22Rv1 (cell line): ENCODE measurements at regions not wholly inside any gene's neighbourhood (a gene's known extent, or its start where the extent isn't known, plus 50 kb on each side); places are given as distances from the start of the nearest gene placed in this dataset.

Experiments
- ZFX ChIP-seq: fragments of 450-650 bp; IDR thresholded peaks from 2 replicates; pipeline ENCODE4 v1.6.1; 2017; ENCODE audit warnings: antibody characterized with exemption, borderline replicate concordance
- TF ChIP-seq, protein P1 (sequence below): fragments of 450-650 bp; IDR thresholded peaks from 2 replicates; pipeline ENCODE4 v1.5.1; 2017; ENCODE audit warnings: mild to moderate bottlenecking

DNA sequence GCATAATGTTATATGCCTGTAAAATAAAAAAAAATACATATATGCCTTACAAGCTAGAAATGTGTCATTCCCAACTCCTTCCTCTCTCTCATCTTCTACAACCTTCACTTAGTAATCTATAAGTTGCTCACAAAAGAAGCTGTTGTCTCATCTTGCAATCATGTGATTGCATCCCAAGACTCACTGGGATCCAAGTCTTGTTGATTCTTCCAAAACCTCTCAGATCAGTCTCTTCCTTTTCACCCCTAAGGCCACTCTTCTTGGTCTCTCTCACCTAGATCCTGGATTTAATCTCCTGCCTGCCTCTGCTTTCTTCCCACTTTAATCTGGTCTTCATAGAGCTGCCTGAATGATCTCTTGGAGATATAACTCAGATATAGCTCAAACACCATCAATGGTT lies 261.1 kb upstream of the NR4A3 start:
- TF ChIP-seq, protein P1, sequence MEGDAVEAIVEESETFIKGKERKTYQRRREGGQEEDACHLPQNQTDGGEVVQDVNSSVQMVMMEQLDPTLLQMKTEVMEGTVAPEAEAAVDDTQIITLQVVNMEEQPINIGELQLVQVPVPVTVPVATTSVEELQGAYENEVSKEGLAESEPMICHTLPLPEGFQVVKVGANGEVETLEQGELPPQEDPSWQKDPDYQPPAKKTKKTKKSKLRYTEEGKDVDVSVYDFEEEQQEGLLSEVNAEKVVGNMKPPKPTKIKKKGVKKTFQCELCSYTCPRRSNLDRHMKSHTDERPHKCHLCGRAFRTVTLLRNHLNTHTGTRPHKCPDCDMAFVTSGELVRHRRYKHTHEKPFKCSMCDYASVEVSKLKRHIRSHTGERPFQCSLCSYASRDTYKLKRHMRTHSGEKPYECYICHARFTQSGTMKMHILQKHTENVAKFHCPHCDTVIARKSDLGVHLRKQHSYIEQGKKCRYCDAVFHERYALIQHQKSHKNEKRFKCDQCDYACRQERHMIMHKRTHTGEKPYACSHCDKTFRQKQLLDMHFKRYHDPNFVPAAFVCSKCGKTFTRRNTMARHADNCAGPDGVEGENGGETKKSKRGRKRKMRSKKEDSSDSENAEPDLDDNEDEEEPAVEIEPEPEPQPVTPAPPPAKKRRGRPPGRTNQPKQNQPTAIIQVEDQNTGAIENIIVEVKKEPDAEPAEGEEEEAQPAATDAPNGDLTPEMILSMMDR: no peak
- no peak for TF ChIP-seq ZFX
